Testis (tissue), 2 donors: ENCODE measurements at regions not wholly inside any gene's neighbourhood (a gene's known extent, or its start where the extent isn't known, plus 50 kb on each side); places are given as distances from the start of the nearest gene placed in this dataset.
"Not testable (repeated sequence)": the region's sequence is repeated elsewhere in the genome, so short reads cannot be mapped to it uniquely, and the experiment has no call there.

Experiments
- DNase-seq: peaks from one replicate; pipeline ENCODE4 v3.0.0-alpha.2; 2019
- H3K27ac ChIP-seq, 2 donors: fragments of 200-600 bp; sonication (generic); one replicate each; pipeline ENCODE4 v1.5.1; 2019
- H3K27me3 ChIP-seq: fragments of 200-600 bp; sonication (generic); one replicate; pipeline ENCODE4 v1.5.1; 2019
- H3K36me3 ChIP-seq: fragments of 200-600 bp; sonication (generic); one replicate; pipeline ENCODE4 v1.5.1; 2017; ENCODE audit warnings: low read depth; ENCODE audit errors: missing control alignments
- H3K4me1 ChIP-seq: fragments of 200-600 bp; sonication (generic); one replicate; pipeline ENCODE4 v1.5.1; 2019
- H3K4me3 ChIP-seq, 2 donors: fragments of 200-600 bp; sonication (generic); one replicate each; pipeline ENCODE4 v1.5.1; 2017 to 2019
- H3K9me3 ChIP-seq: fragments of 200-600 bp; sonication (generic); one replicate; pipeline ENCODE4 v1.5.1; 2017
- CTCF ChIP-seq, 3 experiments: fragments of 450-650 bp in 2 of 3; fragments of 200-600 bp in 1 of 3; sonication (generic) in 1 of 3; IDR thresholded peaks; one replicate each; pipeline ENCODE4 v1.5.1; 2016 to 2019; ENCODE audit warnings: antibody characterized with exemption in 3 of 3, mild to moderate bottlenecking in 2 of 3, moderate library complexity in 1 of 3
- POLR2A ChIP-seq: fragments of 450-650 bp; IDR thresholded peaks from one replicate; pipeline ENCODE4 v1.6.1; 2017; ENCODE audit warnings: antibody characterized with exemption, mild to moderate bottlenecking, moderate library complexity
- WGBS, 2 donors: methylation state at CpG; one replicate each; pipeline ENCODE4 v1.1.5; 2018; 5-methylcytosine and 5-hydroxymethylcytosine counted together
- intact Hi-C: fragments of 100-400 bp; cut with DNase I; formaldehyde crosslinking; loops from one replicate; pipeline ENCODE4 v1.15.1; 2023; ENCODE audit warnings: low total_unique reads

- H3K27me3 ChIP-seq, H3K27ac ChIP-seq, H3K4me3 ChIP-seq, intact Hi-C loops, H3K36me3 ChIP-seq, DNase-seq, H3K4me1 ChIP-seq, H3K9me3 ChIP-seq: not testable (repeated sequence)
These were observed 130.7 kb downstream of the SEPTIN7 start for GRCh38 chr7:35931551-35931950.

GRCh38 chr7:35940695-35941094 lies 139.8 kb downstream of the SEPTIN7 start:
- H3K9me3 ChIP-seq, DNase-seq, H3K4me3 ChIP-seq, intact Hi-C loops, H3K27me3 ChIP-seq, H3K4me1 ChIP-seq, H3K36me3 ChIP-seq, H3K27ac ChIP-seq: not testable (repeated sequence)
- 91 to 92% methylated on average over 7 to 8 of the region's 8 CpGs for WGBS, 2 donors

GRCh38 chr7:35945621-35946020 lies 144.8 kb downstream of the SEPTIN7 start:
- H3K4me1 ChIP-seq, H3K9me3 ChIP-seq, DNase-seq, H3K36me3 ChIP-seq, H3K27ac ChIP-seq, H3K4me3 ChIP-seq, H3K27me3 ChIP-seq, intact Hi-C loops: not testable (repeated sequence)

GRCh38 chr7:35955735-35956134 lies 154.9 kb downstream of the SEPTIN7 start:
- intact Hi-C loops, H3K9me3 ChIP-seq, H3K27ac ChIP-seq, DNase-seq, H3K36me3 ChIP-seq, H3K4me3 ChIP-seq, H3K27me3 ChIP-seq, H3K4me1 ChIP-seq: not testable (repeated sequence)
- 55 to 61% methylated on average over 12 to 13 of the region's 13 CpGs for WGBS, 2 donors

- DNase-seq, H3K4me3 ChIP-seq: not testable (repeated sequence)
- 96 to 97% methylated on average over 3 of the region's 3 CpGs for WGBS, 2 donors
These were observed 156.1 kb downstream of the SEPTIN7 start for GRCh38 chr7:35956988-35957387.

GRCh38 chr7:35961260-35961659 lies 160.4 kb downstream of the SEPTIN7 start:
- intact Hi-C loops, H3K4me1 ChIP-seq, H3K27me3 ChIP-seq, H3K9me3 ChIP-seq, H3K27ac ChIP-seq, DNase-seq, H3K4me3 ChIP-seq, H3K36me3 ChIP-seq: not testable (repeated sequence)
- 64 to 79% methylated on average over 3 of the region's 3 CpGs for WGBS, 2 donors

More at GRCh38 chr7:35956988-35957387, 156.1 kb downstream of the SEPTIN7 start:
- intact Hi-C loops, H3K4me1 ChIP-seq, H3K27ac ChIP-seq, H3K36me3 ChIP-seq, H3K9me3 ChIP-seq, H3K27me3 ChIP-seq: not testable (repeated sequence)

GRCh38 chr7:35962607-35963006 lies 161.8 kb downstream of the SEPTIN7 start:
- H3K36me3 ChIP-seq, intact Hi-C loops, H3K4me1 ChIP-seq, H3K27ac ChIP-seq, H3K9me3 ChIP-seq, H3K4me3 ChIP-seq, DNase-seq, H3K27me3 ChIP-seq: not testable (repeated sequence)
- WGBS, 2 donors: 92 to 99% methylated on average over 2 of the region's 2 CpGs

- Histone ChIP-seq H3K9me3 (no peaks in the 10 kb centered on the region), H3K36me3 (no peaks in the 10 kb centered on the region), H3K4me1 (no peaks in the 10 kb centered on the region), H3K27me3 (no peaks in the 10 kb centered on the region), H3K4me3 (peak overlapping the region; percentile 26 to 51), H3K27ac (no peak overlapping the region)
- intact Hi-C loops: no loop called here
- WGBS, 2 donors: 50 to 67% methylated on average over 13 to 36 of the region's 59 CpGs
- DNase-seq: no peak
- TF ChIP-seq CTCF (IDR thresholded peaks at IDR 0.05) (no peak), POLR2A (no peak)
These were observed 166.7 kb downstream of the SEPTIN7 start for GRCh38 chr7:35967366-35968139.
